Coronary artery (tissue), 2 donors: ENCODE measurements at regions not wholly inside any gene's neighbourhood (a gene's known extent, or its start where the extent isn't known, plus 50 kb on each side); places are given as distances from the start of the nearest gene placed in this dataset.

Experiments
- DNase-seq: peaks from one replicate; pipeline ENCODE4 v3.0.0-alpha.2; 2017; ENCODE audit warnings: low spot score
- H3K27ac ChIP-seq, 2 donors: fragments of 200-600 bp; sonication (generic); one replicate each; pipeline ENCODE4 v1.5.1; 2016 to 2019
- H3K4me3 ChIP-seq: fragments of 200-600 bp; sonication (generic); 2 replicates; pipeline ENCODE4 v1.5.1; 2016; ENCODE audit warnings: mild to moderate bottlenecking, moderate library complexity
- TF ChIP-seq, protein P1 (sequence below): fragments of 200-600 bp; sonication (generic); IDR thresholded peaks from one replicate; pipeline ENCODE4 v1.5.1; 2019; ENCODE audit warnings: antibody characterized with exemption

DNA sequence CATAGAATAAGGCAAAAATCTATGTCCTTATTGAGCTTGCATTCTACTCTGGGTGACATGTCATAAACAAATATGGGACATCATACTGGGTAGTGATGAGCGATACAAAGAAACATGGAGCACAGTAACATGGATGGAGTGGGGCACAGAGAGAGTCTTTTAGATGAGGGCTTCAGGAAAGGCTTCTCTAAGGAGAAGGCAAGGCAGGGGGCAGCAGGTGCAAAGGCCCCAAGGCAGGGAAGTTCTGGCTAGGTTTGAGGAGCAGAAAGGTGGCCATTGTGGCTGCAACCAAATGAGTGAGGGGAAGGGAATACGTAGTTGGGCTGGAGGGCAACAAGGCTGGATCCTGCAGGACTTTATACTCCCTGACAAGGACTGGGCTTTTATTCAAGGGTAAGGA lies 211.4 kb downstream of the HERPUD2 start:
- Histone ChIP-seq H3K4me3 (no peak overlapping the region), H3K27ac (no peak overlapping the region)
- TF ChIP-seq, protein P1, sequence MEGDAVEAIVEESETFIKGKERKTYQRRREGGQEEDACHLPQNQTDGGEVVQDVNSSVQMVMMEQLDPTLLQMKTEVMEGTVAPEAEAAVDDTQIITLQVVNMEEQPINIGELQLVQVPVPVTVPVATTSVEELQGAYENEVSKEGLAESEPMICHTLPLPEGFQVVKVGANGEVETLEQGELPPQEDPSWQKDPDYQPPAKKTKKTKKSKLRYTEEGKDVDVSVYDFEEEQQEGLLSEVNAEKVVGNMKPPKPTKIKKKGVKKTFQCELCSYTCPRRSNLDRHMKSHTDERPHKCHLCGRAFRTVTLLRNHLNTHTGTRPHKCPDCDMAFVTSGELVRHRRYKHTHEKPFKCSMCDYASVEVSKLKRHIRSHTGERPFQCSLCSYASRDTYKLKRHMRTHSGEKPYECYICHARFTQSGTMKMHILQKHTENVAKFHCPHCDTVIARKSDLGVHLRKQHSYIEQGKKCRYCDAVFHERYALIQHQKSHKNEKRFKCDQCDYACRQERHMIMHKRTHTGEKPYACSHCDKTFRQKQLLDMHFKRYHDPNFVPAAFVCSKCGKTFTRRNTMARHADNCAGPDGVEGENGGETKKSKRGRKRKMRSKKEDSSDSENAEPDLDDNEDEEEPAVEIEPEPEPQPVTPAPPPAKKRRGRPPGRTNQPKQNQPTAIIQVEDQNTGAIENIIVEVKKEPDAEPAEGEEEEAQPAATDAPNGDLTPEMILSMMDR, result no peak
- DNase-seq, result no peak

DNA sequence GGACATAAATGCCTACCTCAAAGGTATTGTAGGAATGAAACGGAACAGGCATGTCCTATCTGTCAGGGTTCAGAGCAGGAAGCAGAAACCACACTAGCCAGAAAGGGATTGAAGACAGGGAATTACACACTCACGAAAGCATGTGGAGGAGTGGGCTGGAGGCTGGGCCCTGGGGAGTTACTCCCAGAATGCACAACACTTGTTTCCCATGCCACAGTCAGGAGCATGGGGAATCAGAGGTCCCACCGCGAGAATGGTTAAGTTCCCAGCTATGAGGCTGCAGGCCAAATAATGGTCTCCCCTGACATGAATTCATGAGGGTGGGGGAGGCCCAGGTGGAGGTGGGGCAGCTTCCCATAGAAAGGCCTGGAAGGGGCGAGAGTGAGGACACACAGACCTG lies 212.7 kb downstream of the HERPUD2 start:
- Histone ChIP-seq H3K4me3 (no peak overlapping the region), H3K27ac (no peak overlapping the region)
- TF ChIP-seq, protein P1, result no peak
- DNase-seq, result no peak

DNA sequence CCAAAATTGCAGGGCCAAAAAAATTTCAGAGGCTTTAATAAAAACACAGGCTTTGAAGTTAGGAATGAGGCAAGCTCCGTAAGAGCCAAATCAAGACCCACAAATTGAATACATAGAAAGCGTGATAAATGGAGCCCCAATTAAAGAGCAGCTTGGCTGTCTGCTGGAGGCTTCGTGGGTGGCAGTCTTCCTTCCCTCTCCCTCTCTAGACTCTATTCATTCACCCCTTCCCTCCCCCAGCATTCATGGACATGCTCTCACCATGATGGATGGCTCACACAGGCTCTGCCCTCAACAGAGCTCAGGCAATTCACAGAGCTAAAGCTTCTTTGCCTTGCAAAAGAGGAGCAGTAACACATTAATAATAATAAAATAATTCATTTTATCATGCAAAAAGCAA lies 214.1 kb downstream of the HERPUD2 start:
- DNase-seq, result no peak
- no peak overlapping the region for H3K4me3 ChIP-seq
- TF ChIP-seq, protein P1, result no peak
- H3K27ac ChIP-seq, result no peak overlapping the region

DNA sequence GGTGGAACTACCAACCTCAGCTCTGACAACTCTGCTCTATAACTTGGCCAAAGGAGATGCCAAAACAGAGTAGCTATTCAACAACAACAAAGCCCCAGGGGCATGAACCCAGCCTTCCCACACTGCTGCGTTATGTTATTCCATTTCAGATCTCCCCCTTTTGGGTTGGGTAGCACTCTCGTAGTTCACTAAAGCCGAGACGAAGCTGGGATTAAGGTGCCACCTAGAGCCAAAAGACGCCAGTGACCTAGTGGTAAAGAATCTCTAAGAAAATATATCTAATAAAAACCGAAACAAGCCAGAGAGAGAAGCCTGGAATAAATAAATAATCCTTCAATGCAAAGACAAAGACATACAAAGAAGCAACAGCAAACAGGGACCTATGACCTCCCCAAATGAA lies 217.3 kb downstream of the HERPUD2 start:
- TF ChIP-seq, protein P1, result no peak
- no peak for DNase-seq
- Histone ChIP-seq H3K4me3 (no peak overlapping the region), H3K27ac (no peak overlapping the region)

DNA sequence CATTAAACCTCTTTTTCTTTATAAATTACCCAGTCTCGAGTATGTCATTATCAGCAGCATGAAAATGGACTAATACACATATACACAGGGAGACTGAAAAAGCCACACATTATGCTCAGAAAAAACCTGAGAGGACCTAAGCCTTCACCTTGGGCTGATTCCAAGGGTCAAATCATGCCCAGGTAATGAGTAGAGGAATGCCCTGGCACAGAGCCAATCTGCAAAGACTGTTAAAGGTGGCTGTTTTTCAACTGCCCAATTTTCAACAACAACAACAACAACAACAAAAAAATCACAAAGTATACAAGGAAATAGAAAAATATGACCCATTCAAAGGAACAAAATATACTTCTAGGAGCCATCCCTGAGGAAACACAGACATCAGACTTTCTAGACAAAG lies 220.2 kb upstream of the TBX20 start:
- no peak overlapping the region for H3K4me3 ChIP-seq
- DNase-seq, result no peak
- TF ChIP-seq, protein P1, result no peak
- no peak overlapping the region for H3K27ac ChIP-seq

DNA sequence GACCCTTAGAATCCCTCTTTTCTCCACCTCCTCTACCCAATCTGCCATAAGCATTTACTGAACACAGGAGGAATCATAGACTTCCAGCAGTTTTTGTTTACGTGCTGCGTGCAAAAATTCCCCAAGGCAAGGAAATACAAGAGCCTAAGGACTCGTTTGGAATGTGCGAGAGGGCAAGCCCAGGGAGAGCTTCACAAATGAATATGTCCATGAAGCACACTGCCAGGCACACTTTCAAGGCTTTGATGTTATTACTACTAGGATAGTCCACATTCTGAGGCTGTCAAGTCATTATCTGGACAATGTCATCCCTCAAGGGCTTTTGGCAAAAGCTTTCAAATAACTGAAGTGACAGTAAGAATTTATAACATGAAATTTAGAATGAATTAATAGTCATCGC lies 214.7 kb upstream of the TBX20 start:
- TF ChIP-seq, protein P1, result no peak
- H3K4me3 ChIP-seq, result no peak overlapping the region
- H3K27ac ChIP-seq, result no peak overlapping the region
- no peak for DNase-seq

DNA sequence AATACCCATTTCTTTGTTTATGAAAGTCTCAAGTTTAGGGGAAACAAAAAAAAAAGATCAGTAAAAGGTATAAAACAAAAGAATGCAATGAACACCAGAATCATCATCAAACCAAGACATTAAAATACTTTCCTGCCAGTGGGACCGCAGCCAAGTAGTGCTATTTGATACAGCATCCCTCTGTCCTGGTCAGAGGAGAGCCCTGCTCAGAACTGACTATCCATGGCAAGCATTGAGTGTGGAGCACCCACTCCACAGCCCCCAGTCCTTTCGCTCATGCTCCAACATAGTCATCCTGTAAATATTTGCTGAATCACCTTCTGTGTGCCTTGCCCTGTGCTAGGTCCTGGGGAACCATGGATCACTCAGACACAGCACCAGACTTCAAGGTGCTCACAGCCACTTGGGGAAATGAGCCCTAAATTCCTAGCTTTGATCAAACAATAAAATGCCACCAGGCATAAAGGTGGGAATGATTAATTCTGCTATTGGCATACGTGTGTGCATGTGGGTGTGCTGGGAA lies 213.6 kb upstream of the TBX20 start:
- DNase-seq, result no peak
- TF ChIP-seq, protein P1, result no peak
- no peak overlapping the region for H3K27ac ChIP-seq
- H3K4me3 ChIP-seq, result no peak overlapping the region
